ENCODE measurements at regions not wholly inside any gene's neighbourhood (a gene's known extent, or its start where the extent isn't known, plus 50 kb on each side); places are given as distances from the start of the nearest gene placed in this dataset.
"Not testable (repeated sequence)": the region's sequence is repeated elsewhere in the genome, so short reads cannot be mapped to it uniquely, and the experiment has no call there.

GRCh38 chr13:81375709-81376108 lies 1034.8 kb upstream of the SPRY2 start:
- no peak for TF ChIP-seq CTCF (IDR thresholded peaks at IDR 0.05; ENCODE audit: low read depth, low read length)
- no peak overlapping the region for H3K4me3 ChIP-seq (ENCODE audit: low read depth, low read length)

GRCh38 chr13:81362711-81363110 lies 1021.8 kb upstream of the SPRY2 start:
- not testable (repeated sequence) for H3K4me3 ChIP-seq (ENCODE audit: low read depth, low read length)

GRCh38 chr13:81350056-81350455 lies 1009.1 kb upstream of the SPRY2 start:
- TF ChIP-seq CTCF (IDR thresholded peaks at IDR 0.05; ENCODE audit: low read depth, low read length): no peak
- no peak overlapping the region for H3K4me3 ChIP-seq (ENCODE audit: low read depth, low read length)

GRCh38 chr13:81340118-81341069 lies 999.5 kb upstream of the SPRY2 start:
- H3K4me3 ChIP-seq (ENCODE audit: low read depth, low read length): not testable (repeated sequence)

- not testable (repeated sequence) for H3K4me3 ChIP-seq (ENCODE audit: low read depth, low read length)
Measured at GRCh38 chr13:81339666-81340065, 998.7 kb upstream of the SPRY2 start.

GRCh38 chr13:81334481-81334880 lies 993.6 kb upstream of the SPRY2 start:
- no peak for TF ChIP-seq CTCF (IDR thresholded peaks at IDR 0.05; ENCODE audit: low read depth, low read length)
- no peak overlapping the region for H3K4me3 ChIP-seq (ENCODE audit: low read depth, low read length)

- no peak for TF ChIP-seq CTCF (IDR thresholded peaks at IDR 0.05; ENCODE audit: low read depth, low read length)
- no peak overlapping the region for H3K4me3 ChIP-seq (ENCODE audit: low read depth, low read length)
Measured at GRCh38 chr13:81326913-81327312, 986.0 kb upstream of the SPRY2 start.

GRCh38 chr13:81320516-81320915 lies 979.6 kb upstream of the SPRY2 start:
- no peak for TF ChIP-seq CTCF (IDR thresholded peaks at IDR 0.05; ENCODE audit: low read depth, low read length)
- H3K4me3 ChIP-seq (ENCODE audit: low read depth, low read length): no peak overlapping the region

GRCh38 chr13:81319351-81319750 lies 978.4 kb upstream of the SPRY2 start:
- H3K4me3 ChIP-seq (ENCODE audit: low read depth, low read length): no peak overlapping the region
- no peak for TF ChIP-seq CTCF (IDR thresholded peaks at IDR 0.05; ENCODE audit: low read depth, low read length)

All from WI38 (cell line).